Gastroesophageal sphincter (tissue), 4 donors: ENCODE measurements at regions not wholly inside any gene's neighbourhood (a gene's known extent, or its start where the extent isn't known, plus 50 kb on each side); places are given as distances from the start of the nearest gene placed in this dataset.

ENCODE experiments used
- ATAC-seq: fragments of 150-250 bp; one replicate; pipeline ENCODE4 v1.9.1; 2016; ENCODE audit warnings: mild to moderate bottlenecking, moderate library complexity
- H3K27ac ChIP-seq, 4 donors: fragments of 200-600 bp; sonication (generic) in 3 of 4; 1 replicate in 3 of 4; 2 replicates in 1 of 4; pipeline ENCODE4 v1.5.1; 2016 to 2019
- H3K27me3 ChIP-seq: fragments of 200-600 bp; sonication (generic); one replicate; pipeline ENCODE4 v1.5.1; 2019
- H3K36me3 ChIP-seq, 2 donors: fragments of 200-600 bp; sonication (generic); one replicate each; pipeline ENCODE4 v1.5.1; 2019; ENCODE audit warnings: control low read depth in 1 of 2
- H3K4me1 ChIP-seq, 3 donors: fragments of 200-600 bp; sonication (generic); 1 replicate in 2 of 3; 2 replicates in 1 of 3; pipeline ENCODE4 v1.5.1; 2016 to 2019; ENCODE audit warnings: control low read depth in 2 of 3
- H3K4me3 ChIP-seq, 2 donors: fragments of 200-600 bp; sonication (generic); one replicate each; pipeline ENCODE4 v1.5.1; 2019; ENCODE audit warnings: mild to moderate bottlenecking in 1 of 2, moderate library complexity in 1 of 2
- H3K9me3 ChIP-seq, 3 donors: fragments of 200-600 bp; sonication (generic); one replicate each; pipeline ENCODE4 v1.5.1; 2017 to 2019; ENCODE audit warnings: control low read depth in 2 of 3
- EP300 ChIP-seq: sonication (generic); formaldehyde crosslinking; IDR thresholded peaks from one replicate; pipeline ENCODE4 v1.6.1; 2017; ENCODE audit warnings: antibody characterized with exemption, mild to moderate bottlenecking
- POLR2A ChIP-seq, 2 donors: fragments of 450-650 bp; IDR thresholded peaks; one replicate each; pipeline ENCODE4 v1.6.1; 2017; ENCODE audit warnings: antibody characterized with exemption in 2 of 2, mild to moderate bottlenecking in 2 of 2, moderate library complexity in 1 of 2
- POLR2AphosphoS5 ChIP-seq: sonication (generic); formaldehyde crosslinking; IDR thresholded peaks from one replicate; pipeline ENCODE4 v1.6.1; 2017; ENCODE audit warnings: antibody characterized with exemption
- WGBS, 2 donors: methylation state at CpG; one replicate each; pipeline ENCODE4 v1.1.5; 2018; ENCODE audit warnings: low coverage in 1 of 2; 5-methylcytosine and 5-hydroxymethylcytosine counted together
- TF ChIP-seq, protein P1 (sequence below), 4 experiments: fragments of 200-600 bp in 2 of 4; fragments of 450-650 bp in 2 of 4; sonication (generic) in 1 of 4; IDR thresholded peaks; one replicate each; pipeline ENCODE4 v1.5.1; 2017 to 2019; ENCODE audit warnings: antibody characterized with exemption in 4 of 4, mild to moderate bottlenecking in 2 of 4, moderate library complexity in 2 of 4

GRCh38 chr11:27938011-27938410, 169.9 kb downstream of the KIF18A start:
- peaks cover 0 to 19% (median 0%) of the 10 kb centered on the region in 3 donors for H3K9me3 ChIP-seq
- H3K27ac ChIP-seq = no peak overlapping the region
- 75 to 83% methylated on average over 4 of the region's 4 CpGs for WGBS, 2 donors
- no peak for TF ChIP-seq EP300
- no peak for TF ChIP-seq POLR2A (IDR thresholded peaks at IDR 0.05)
- TF ChIP-seq, protein P1, sequence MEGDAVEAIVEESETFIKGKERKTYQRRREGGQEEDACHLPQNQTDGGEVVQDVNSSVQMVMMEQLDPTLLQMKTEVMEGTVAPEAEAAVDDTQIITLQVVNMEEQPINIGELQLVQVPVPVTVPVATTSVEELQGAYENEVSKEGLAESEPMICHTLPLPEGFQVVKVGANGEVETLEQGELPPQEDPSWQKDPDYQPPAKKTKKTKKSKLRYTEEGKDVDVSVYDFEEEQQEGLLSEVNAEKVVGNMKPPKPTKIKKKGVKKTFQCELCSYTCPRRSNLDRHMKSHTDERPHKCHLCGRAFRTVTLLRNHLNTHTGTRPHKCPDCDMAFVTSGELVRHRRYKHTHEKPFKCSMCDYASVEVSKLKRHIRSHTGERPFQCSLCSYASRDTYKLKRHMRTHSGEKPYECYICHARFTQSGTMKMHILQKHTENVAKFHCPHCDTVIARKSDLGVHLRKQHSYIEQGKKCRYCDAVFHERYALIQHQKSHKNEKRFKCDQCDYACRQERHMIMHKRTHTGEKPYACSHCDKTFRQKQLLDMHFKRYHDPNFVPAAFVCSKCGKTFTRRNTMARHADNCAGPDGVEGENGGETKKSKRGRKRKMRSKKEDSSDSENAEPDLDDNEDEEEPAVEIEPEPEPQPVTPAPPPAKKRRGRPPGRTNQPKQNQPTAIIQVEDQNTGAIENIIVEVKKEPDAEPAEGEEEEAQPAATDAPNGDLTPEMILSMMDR (IDR thresholded peaks at IDR 0.05) = no peak
- no peak for TF ChIP-seq POLR2AphosphoS5
- no peaks in the 10 kb centered on the region for H3K36me3 ChIP-seq
- no peak for ATAC-seq
- H3K4me1 ChIP-seq = no peaks in the 10 kb centered on the region
- H3K4me3 ChIP-seq = no peak overlapping the region
- H3K27me3 ChIP-seq = no peaks in the 10 kb centered on the region

- no peaks in the 10 kb centered on the region for H3K36me3 ChIP-seq
- no peaks in the 10 kb centered on the region for H3K4me1 ChIP-seq
- TF ChIP-seq EP300 (no peak), POLR2AphosphoS5 (no peak), POLR2A (IDR thresholded peaks at IDR 0.05) (no peak)
- TF ChIP-seq, protein P1 (IDR thresholded peaks at IDR 0.05) = no peak
- no peaks in the 10 kb centered on the region for H3K27me3 ChIP-seq
- H3K9me3 ChIP-seq = peaks cover 0 to 12% (median 0%) of the 10 kb centered on the region in 3 donors
- WGBS, 2 donors = 49 to 51% methylated on average over 3 to 7 of the region's 7 CpGs
- ATAC-seq = no peak
- no peak overlapping the region for H3K27ac ChIP-seq
- H3K4me3 ChIP-seq = no peak overlapping the region
Observed at GRCh38 chr11:27934830-27935145, 173.2 kb downstream of the KIF18A start.

- TF ChIP-seq POLR2AphosphoS5 (no peak), POLR2A (IDR thresholded peaks at IDR 0.05) (no peak), EP300 (no peak)
- TF ChIP-seq, protein P1 (IDR thresholded peaks at IDR 0.05) = no peak
- H3K4me3 ChIP-seq = no peak overlapping the region
- no peaks in the 10 kb centered on the region for H3K27me3 ChIP-seq
- no peak overlapping the region for H3K27ac ChIP-seq
- ATAC-seq = no peak
- no peaks in the 10 kb centered on the region for H3K4me1 ChIP-seq
- 69 to 82% methylated on average over 5 to 10 of the region's 13 CpGs for WGBS, 2 donors
- H3K36me3 ChIP-seq = no peaks in the 10 kb centered on the region
- H3K9me3 ChIP-seq = peaks cover 0 to 7% (median 0%) of the 10 kb centered on the region in 3 donors
Observed at GRCh38 chr11:27933992-27934829, 173.7 kb downstream of the KIF18A start.

DNA sequence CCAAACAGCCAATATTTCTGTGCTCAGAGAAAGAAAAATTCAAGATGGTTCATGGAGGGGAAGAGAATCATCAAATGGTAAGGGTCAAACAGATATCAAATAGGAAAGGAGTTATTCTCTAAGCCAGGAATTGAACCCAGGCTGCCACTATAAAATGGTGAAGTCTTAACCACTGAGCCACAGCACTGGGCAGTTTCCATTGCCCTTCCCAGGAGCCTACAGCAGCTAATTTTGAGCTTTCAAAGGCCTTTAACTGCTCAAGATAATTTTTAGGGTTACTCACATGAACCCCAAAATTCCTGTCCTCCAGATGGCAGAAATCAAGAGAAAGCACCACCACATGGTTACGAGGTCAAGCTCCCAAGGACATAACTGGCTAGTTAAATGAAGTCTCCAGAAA, 176.2 kb downstream of the KIF18A start:
- no peak for TF ChIP-seq POLR2AphosphoS5
- TF ChIP-seq POLR2A (IDR thresholded peaks at IDR 0.05) = no peak
- TF ChIP-seq, protein P1 (IDR thresholded peaks at IDR 0.05) = no peak
- no peaks in the 10 kb centered on the region for H3K27me3 ChIP-seq
- no peaks in the 10 kb centered on the region for H3K36me3 ChIP-seq
- no peak overlapping the region for H3K4me3 ChIP-seq
- no peaks in the 10 kb centered on the region for H3K9me3 ChIP-seq
- ATAC-seq = no peak
- no peaks in the 10 kb centered on the region for H3K4me1 ChIP-seq
- 100% methylated on average over 1 of the region's 1 CpG; no CpG with 5 or more reads in 1 of the 2 donors for WGBS, 2 donors
- no peak overlapping the region for H3K27ac ChIP-seq

DNA sequence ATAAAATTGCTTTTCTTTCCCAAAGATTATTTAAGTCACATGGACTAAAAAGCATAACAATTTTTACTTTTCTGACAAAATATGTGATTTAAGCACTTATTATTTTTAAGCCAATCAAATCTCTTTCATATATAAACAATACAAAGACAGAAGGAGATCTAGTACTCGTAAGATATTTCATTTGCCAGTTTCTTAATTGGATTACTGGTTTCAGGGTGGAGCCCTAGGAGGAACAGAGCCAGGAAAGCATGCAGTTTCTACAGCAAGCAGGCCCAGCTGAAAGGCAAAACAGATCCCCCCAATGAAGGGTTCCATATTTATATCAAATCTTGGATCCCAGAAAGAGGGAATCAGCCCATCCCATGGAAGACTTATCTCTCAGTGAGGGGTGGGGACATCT, 177.0 kb downstream of the KIF18A start:
- TF ChIP-seq POLR2A (IDR thresholded peaks at IDR 0.05) = no peak
- no peak for TF ChIP-seq EP300
- no peak for TF ChIP-seq POLR2AphosphoS5
- TF ChIP-seq, protein P1 (IDR thresholded peaks at IDR 0.05) = no peak
- 0 to 50% methylated on average over 1 of the region's 1 CpG for WGBS, 2 donors
- no peak overlapping the region for H3K4me3 ChIP-seq

More for the DNA sequence above, 177.0 kb downstream of the KIF18A start:
- H3K9me3 ChIP-seq = no peaks in the 10 kb centered on the region
- no peaks in the 10 kb centered on the region for H3K36me3 ChIP-seq
- no peak for ATAC-seq
- H3K27me3 ChIP-seq = no peaks in the 10 kb centered on the region
- no peaks in the 10 kb centered on the region for H3K4me1 ChIP-seq
- H3K27ac ChIP-seq = no peak overlapping the region
